ENCODE measurements at regions not wholly inside any gene's neighbourhood (a gene's known extent, or its start where the extent isn't known, plus 50 kb on each side); places are given as distances from the start of the nearest gene placed in this dataset.
"Not testable (repeated sequence)": the region's sequence is repeated elsewhere in the genome, so short reads cannot be mapped to it uniquely, and the experiment has no call there.

- Histone ChIP-seq H3K4me3 (ENCODE audit: low read depth, low read length) (no peak overlapping the region), H3K27me3 (ENCODE audit: insufficient read depth, low read depth, severe bottlenecking) (no peaks in the 10 kb centered on the region), H3K36me3 (no peaks in the 10 kb centered on the region), H3K27ac (no peak overlapping the region), H3K9me3 (ENCODE audit: severe bottlenecking) (no peaks in the 10 kb centered on the region)
- no peak for DNase-seq
- TF ChIP-seq CTCF (IDR thresholded peaks at IDR 0.05; ENCODE audit: low read depth, low read length): no peak
Observed at GRCh38 chr19:30107251-30107650, 165.2 kb downstream of the URI1 start.

- Histone ChIP-seq H3K27ac (no peak overlapping the region), H3K36me3 (no peaks in the 10 kb centered on the region), H3K4me3 (ENCODE audit: low read depth, low read length) (no peak overlapping the region), H3K9me3 (ENCODE audit: severe bottlenecking) (no peaks in the 10 kb centered on the region), H3K27me3 (ENCODE audit: insufficient read depth, low read depth, severe bottlenecking) (no peaks in the 10 kb centered on the region)
- TF ChIP-seq CTCF (IDR thresholded peaks at IDR 0.05; ENCODE audit: low read depth, low read length): no peak
- no peak for DNase-seq
Observed at GRCh38 chr19:30109565-30109964, 167.5 kb downstream of the URI1 start.

- H3K36me3 ChIP-seq: no peaks in the 10 kb centered on the region
- no peak overlapping the region for H3K4me3 ChIP-seq (ENCODE audit: low read depth, low read length)
- DNase-seq: no peak
- no peak for TF ChIP-seq CTCF (IDR thresholded peaks at IDR 0.05; ENCODE audit: low read depth, low read length)
- H3K27ac ChIP-seq: no peak overlapping the region
- no peaks in the 10 kb centered on the region for H3K9me3 ChIP-seq (ENCODE audit: severe bottlenecking)
- no peaks in the 10 kb centered on the region for H3K27me3 ChIP-seq (ENCODE audit: insufficient read depth, low read depth, severe bottlenecking)
Observed at GRCh38 chr19:30111021-30111855, 169.2 kb downstream of the URI1 start.

- TF ChIP-seq CTCF (IDR thresholded peaks at IDR 0.05; ENCODE audit: low read depth, low read length): no peak
- H3K27ac ChIP-seq: no peak overlapping the region
Observed at GRCh38 chr19:30112171-30112570, 170.1 kb downstream of the URI1 start.

GRCh38 chr19:30112666-30113065 is 170.6 kb downstream of the URI1 start:
- H3K27ac ChIP-seq: no peak overlapping the region
- H3K36me3 ChIP-seq: no peaks in the 10 kb centered on the region
- H3K4me3 ChIP-seq (ENCODE audit: low read depth, low read length): no peak overlapping the region
- H3K9me3 ChIP-seq (ENCODE audit: severe bottlenecking): no peaks in the 10 kb centered on the region
- no peak for TF ChIP-seq CTCF (IDR thresholded peaks at IDR 0.05; ENCODE audit: low read depth, low read length)
- no peak for DNase-seq
- H3K27me3 ChIP-seq (ENCODE audit: insufficient read depth, low read depth, severe bottlenecking): no peaks in the 10 kb centered on the region

More at GRCh38 chr19:30112171-30112570, 170.1 kb downstream of the URI1 start:
- Histone ChIP-seq H3K9me3 (ENCODE audit: severe bottlenecking) (no peaks in the 10 kb centered on the region), H3K4me3 (ENCODE audit: low read depth, low read length) (no peak overlapping the region), H3K36me3 (no peaks in the 10 kb centered on the region), H3K27me3 (ENCODE audit: insufficient read depth, low read depth, severe bottlenecking) (no peaks in the 10 kb centered on the region)
- no peak for DNase-seq

- Histone ChIP-seq H3K36me3 (no peaks in the 10 kb centered on the region), H3K27ac (no peak overlapping the region), H3K4me3 (ENCODE audit: low read depth, low read length) (no peak overlapping the region), H3K27me3 (ENCODE audit: insufficient read depth, low read depth, severe bottlenecking) (no peaks in the 10 kb centered on the region), H3K9me3 (ENCODE audit: severe bottlenecking) (no peaks in the 10 kb centered on the region)
- no peak for TF ChIP-seq CTCF (IDR thresholded peaks at IDR 0.05; ENCODE audit: low read depth, low read length)
- no peak for DNase-seq
Observed at GRCh38 chr19:30113186-30113585, 171.1 kb downstream of the URI1 start.

GRCh38 chr19:30114095-30114494 is 172.1 kb downstream of the URI1 start:
- H3K27me3 ChIP-seq (ENCODE audit: insufficient read depth, low read depth, severe bottlenecking); H3K36me3 ChIP-seq; DNase-seq; H3K27ac ChIP-seq; H3K4me3 ChIP-seq (ENCODE audit: low read depth, low read length); H3K9me3 ChIP-seq (ENCODE audit: severe bottlenecking): not testable (repeated sequence)

Measured in WERI-Rb-1 (cell line).